Activated CD4-positive, alpha-beta memory T cell treated with anti-CD3 and anti-CD28 coated beads for 36 hours (primary cell): ENCODE measurements at regions not wholly inside any gene's neighbourhood (a gene's known extent, or its start where the extent isn't known, plus 50 kb on each side); places are given as distances from the start of the nearest gene placed in this dataset.

Experiments
- CTCF ChIA-PET: fragments of 350-600 bp; sonication (Branson Sonifier 250); formaldehyde crosslinking; loops from one replicate; lab custom pipeline; 2021; ENCODE audit warnings: antibody characterized with exemption, inconsistent platforms; lab: Charles Lee
- POLR2A ChIA-PET: fragments of 350-600 bp; sonication (Branson Sonifier 250); formaldehyde crosslinking; loops from one replicate; lab custom pipeline; 2021; ENCODE audit warnings: antibody characterized with exemption; lab: Charles Lee
- DNase-seq: peaks from one replicate; pipeline ENCODE4 v3.0.0-alpha.2; 2020
- H3K27ac Mint-ChIP-seq: one replicate; pipeline ENCODE4 v1.8.0; 2021; ENCODE audit warnings: mixed read lengths
- H3K27me3 Mint-ChIP-seq: one replicate; pipeline ENCODE4 v1.8.0; 2021; ENCODE audit warnings: mixed read lengths
- H3K36me3 Mint-ChIP-seq: one replicate; pipeline ENCODE4 v1.8.0; 2021; ENCODE audit warnings: mixed read lengths
- H3K4me1 Mint-ChIP-seq: one replicate; pipeline ENCODE4 v1.8.0; 2021; ENCODE audit warnings: low read depth, mixed read lengths
- H3K4me3 Mint-ChIP-seq: one replicate; pipeline ENCODE4 v1.8.0; 2021; ENCODE audit warnings: mild to moderate bottlenecking, mixed read lengths
- H3K9me3 Mint-ChIP-seq: one replicate; pipeline ENCODE4 v1.8.0; 2021; ENCODE audit warnings: mixed read lengths
- intact Hi-C: fragments of 100-400 bp; cut with micrococcal nuclease; formaldehyde crosslinking; loops from one replicate; pipeline ENCODE4 v1.15.1; 2023

- ChIA-PET POLR2A (no interaction called here), CTCF (no interaction called here)
- Mint-ChIP-seq H3K27ac (no peak overlapping the region), H3K36me3 (no peaks in the 10 kb centered on the region), H3K4me1 (no peaks in the 10 kb centered on the region), H3K9me3 (no peaks in the 10 kb centered on the region), H3K4me3 (no peak overlapping the region), H3K27me3 (peaks cover 6% of the 10 kb centered on the region)
- intact Hi-C loops, result no loop called here
- no peak for DNase-seq
These were observed 55.1 kb upstream of the SLC25A26 start for GRCh38 chr3:66165660-66166059.

- Mint-ChIP-seq H3K27me3 (peaks cover 6% of the 10 kb centered on the region), H3K9me3 (no peaks in the 10 kb centered on the region), H3K36me3 (no peaks in the 10 kb centered on the region), H3K27ac (no peak overlapping the region), H3K4me1 (no peaks in the 10 kb centered on the region), H3K4me3 (no peak overlapping the region)
- ChIA-PET CTCF (interaction anchor here (0.6 to 0.7 kb wide), 2 partner anchors 14 to 297 kb away, joined by 3 read pairs; no protein-coding TSS in a partner anchor), POLR2A (no interaction called here)
- intact Hi-C loops, result no loop called here
- DNase-seq, result no peak
These were observed 56.6 kb upstream of the SLC25A26 start for GRCh38 chr3:66164155-66164554.

- Mint-ChIP-seq H3K36me3 (no peaks in the 10 kb centered on the region), H3K4me3 (no peak overlapping the region), H3K27ac (no peak overlapping the region), H3K4me1 (no peaks in the 10 kb centered on the region), H3K9me3 (no peaks in the 10 kb centered on the region), H3K27me3 (peaks cover 6% of the 10 kb centered on the region)
- ChIA-PET CTCF (no interaction called here), POLR2A (no interaction called here)
- DNase-seq, result no peak
- intact Hi-C loops, result no loop called here
These were observed 57.6 kb upstream of the SLC25A26 start for GRCh38 chr3:66163222-66163621.

- H3K27me3 Mint-ChIP-seq, result peaks cover 6% of the 10 kb centered on the region
- H3K4me3 Mint-ChIP-seq, result no peak overlapping the region
- intact Hi-C loops, result no loop called here
- no peak overlapping the region for H3K27ac Mint-ChIP-seq
- ChIA-PET CTCF (no interaction called here), POLR2A (no interaction called here)
- H3K4me1 Mint-ChIP-seq, result no peaks in the 10 kb centered on the region
- DNase-seq, result no peak
- no peaks in the 10 kb centered on the region for H3K9me3 Mint-ChIP-seq
- H3K36me3 Mint-ChIP-seq, result no peaks in the 10 kb centered on the region
These were observed 58.0 kb upstream of the SLC25A26 start for GRCh38 chr3:66162766-66163165.

- H3K27ac Mint-ChIP-seq, result no peak overlapping the region
- intact Hi-C loops, result no loop called here
- H3K27me3 Mint-ChIP-seq, result peaks cover 9% of the 10 kb centered on the region
- POLR2A ChIA-PET, result no interaction called here
- H3K4me1 Mint-ChIP-seq, result no peaks in the 10 kb centered on the region
- H3K4me3 Mint-ChIP-seq, result no peak overlapping the region
- no peaks in the 10 kb centered on the region for H3K36me3 Mint-ChIP-seq
- H3K9me3 Mint-ChIP-seq, result no peaks in the 10 kb centered on the region
- CTCF ChIA-PET, result no interaction called here
- DNase-seq, result no peak
These were observed 61.7 kb upstream of the SLC25A26 start for GRCh38 chr3:66158933-66159683.

GRCh38 chr3:66154444-66154861 is 66.3 kb upstream of the SLC25A26 start:
- Mint-ChIP-seq H3K4me3 (no peak overlapping the region), H3K9me3 (no peaks in the 10 kb centered on the region), H3K4me1 (no peaks in the 10 kb centered on the region), H3K27me3 (peaks cover 5% of the 10 kb centered on the region), H3K36me3 (no peaks in the 10 kb centered on the region), H3K27ac (no peak overlapping the region)
- POLR2A ChIA-PET, result no interaction called here
- CTCF ChIA-PET, result no interaction called here
- DNase-seq, result no peak
- intact Hi-C loops, result no loop called here

- no peak for DNase-seq
- POLR2A ChIA-PET, result no interaction called here
- no peaks in the 10 kb centered on the region for H3K36me3 Mint-ChIP-seq
- peaks cover 5% of the 10 kb centered on the region for H3K27me3 Mint-ChIP-seq
- H3K4me3 Mint-ChIP-seq, result no peak overlapping the region
- H3K9me3 Mint-ChIP-seq, result no peaks in the 10 kb centered on the region
- intact Hi-C loops, result no loop called here
- CTCF ChIA-PET, result no interaction called here
- no peak overlapping the region for H3K27ac Mint-ChIP-seq
- no peaks in the 10 kb centered on the region for H3K4me1 Mint-ChIP-seq
These were observed 67.0 kb upstream of the SLC25A26 start for GRCh38 chr3:66153481-66154443.

GRCh38 chr3:66152336-66152735 is 68.5 kb upstream of the SLC25A26 start:
- Mint-ChIP-seq H3K9me3 (no peaks in the 10 kb centered on the region), H3K36me3 (no peaks in the 10 kb centered on the region), H3K27ac (no peak overlapping the region), H3K27me3 (peaks cover 5% of the 10 kb centered on the region), H3K4me3 (no peak overlapping the region), H3K4me1 (no peaks in the 10 kb centered on the region)
- POLR2A ChIA-PET, result no interaction called here
- CTCF ChIA-PET, result interaction anchor here (0.6 kb wide), 1 partner anchor 54 kb away, joined by 3 read pairs; no protein-coding TSS in a partner anchor
- intact Hi-C loops, result no loop called here
- DNase-seq, result no peak

GRCh38 chr3:66150977-66151376 is 69.8 kb upstream of the SLC25A26 start:
- Mint-ChIP-seq H3K4me1 (no peaks in the 10 kb centered on the region), H3K27ac (no peak overlapping the region)
- CTCF ChIA-PET, result no interaction called here

GRCh38 chr3:66149269-66149668 is 71.5 kb upstream of the SLC25A26 start:
- DNase-seq, result no peak
- no peak overlapping the region for H3K4me3 Mint-ChIP-seq
- no peaks in the 10 kb centered on the region for H3K9me3 Mint-ChIP-seq
- peaks cover 2% of the 10 kb centered on the region for H3K27me3 Mint-ChIP-seq
- intact Hi-C loops, result no loop called here
- POLR2A ChIA-PET, result no interaction called here
- H3K4me1 Mint-ChIP-seq, result no peaks in the 10 kb centered on the region
- H3K27ac Mint-ChIP-seq, result no peak overlapping the region
- CTCF ChIA-PET, result no interaction called here
- H3K36me3 Mint-ChIP-seq, result no peaks in the 10 kb centered on the region

More at GRCh38 chr3:66150977-66151376, 69.8 kb upstream of the SLC25A26 start:
- Mint-ChIP-seq H3K9me3 (no peaks in the 10 kb centered on the region), H3K36me3 (no peaks in the 10 kb centered on the region), H3K27me3 (peaks cover 5% of the 10 kb centered on the region), H3K4me3 (no peak overlapping the region)
- no peak for DNase-seq
- intact Hi-C loops, result no loop called here
- POLR2A ChIA-PET, result no interaction called here

- Mint-ChIP-seq H3K4me3 (no peak overlapping the region), H3K4me1 (no peaks in the 10 kb centered on the region), H3K27me3 (peaks cover 2% of the 10 kb centered on the region), H3K9me3 (no peaks in the 10 kb centered on the region), H3K36me3 (no peaks in the 10 kb centered on the region), H3K27ac (no peak overlapping the region)
- CTCF ChIA-PET, result no interaction called here
- POLR2A ChIA-PET, result no interaction called here
- DNase-seq, result no peak
- intact Hi-C loops, result no loop called here
These were observed 75.4 kb upstream of the SLC25A26 start for GRCh38 chr3:66145408-66145733.

- Mint-ChIP-seq H3K27ac (no peak overlapping the region), H3K36me3 (no peaks in the 10 kb centered on the region), H3K9me3 (no peaks in the 10 kb centered on the region), H3K4me3 (no peak overlapping the region), H3K4me1 (no peaks in the 10 kb centered on the region), H3K27me3 (peaks cover 4% of the 10 kb centered on the region)
- no peak for DNase-seq
- ChIA-PET CTCF (no interaction called here), POLR2A (no interaction called here)
- intact Hi-C loops, result no loop called here
These were observed 76.0 kb upstream of the SLC25A26 start for GRCh38 chr3:66144568-66145407.
